ENCODE measurements at regions not wholly inside any gene's neighbourhood (a gene's known extent, or its start where the extent isn't known, plus 50 kb on each side); places are given as distances from the start of the nearest gene placed in this dataset.

GRCh38 chr4:13047591-13047990, 436.5 kb downstream of the RAB28 start:
- no peak for TF ChIP-seq POLR2A (IDR thresholded peaks at IDR 0.05)
- TF ChIP-seq CTCF (IDR thresholded peaks at IDR 0.05), result no peak
